PC-9 (cell line): ENCODE measurements at regions not wholly inside any gene's neighbourhood (a gene's known extent, or its start where the extent isn't known, plus 50 kb on each side); places are given as distances from the start of the nearest gene placed in this dataset.
A peak's percentile ranks its signal among the peaks of the same experiment; 100 is the strongest.
"Not testable (repeated sequence)": the region's sequence is repeated elsewhere in the genome, so short reads cannot be mapped to it uniquely, and the experiment has no call there.

Experiments used
- CTCF ChIP-seq: fragments of 200-600 bp; sonication (generic); conservative IDR thresholded peaks from 2 replicates; pipeline ENCODE4 v1.6.1; 2017; ENCODE audit warnings: mixed run types, antibody characterized with exemption, mild to moderate bottlenecking, moderate library complexity
- EZH2 ChIP-seq: fragments of 200-600 bp; sonication (generic); IDR thresholded peaks from 2 replicates; pipeline ENCODE4 v1.8.0; 2017; ENCODE audit warnings: antibody characterized with exemption, low read depth

GRCh38 chr3:75429561-75430220 is 234.4 kb upstream of the FRG2C start:
- TF ChIP-seq CTCF = peak; percentile 81
- not testable (repeated sequence) for TF ChIP-seq EZH2
